Ovary (tissue), 7 donors: ENCODE measurements at regions not wholly inside any gene's neighbourhood (a gene's known extent, or its start where the extent isn't known, plus 50 kb on each side); places are given as distances from the start of the nearest gene placed in this dataset.

Source experiments
- DNase-seq, 5 donors: peaks; one replicate each; pipeline ENCODE4 v3.0.0-alpha.2; 2019 to 2020
- H3K27ac ChIP-seq, 2 donors: fragments of 200-600 bp; one replicate each; pipeline versions ENCODE4 v1.5.1 to v1.8.0; 2019 to 2022
- H3K27me3 ChIP-seq: fragments of 200-600 bp; one replicate; pipeline ENCODE4 v1.8.0; 2022
- H3K36me3 ChIP-seq: fragments of 200-600 bp; sonication (generic); one replicate; pipeline ENCODE4 v1.5.1; 2019
- H3K4me1 ChIP-seq: one replicate; pipeline ENCODE4 v1.8.1; 2013; ENCODE audit warnings: mild to moderate bottlenecking, moderate library complexity; ENCODE audit not compliant: insufficient read depth
- H3K4me3 ChIP-seq: fragments of 200-600 bp; sonication (generic); one replicate; pipeline ENCODE4 v1.5.1; 2017
- H3K9me3 ChIP-seq, 2 donors: fragments of 200-600 bp in 1 of 2; sonication (generic) in 1 of 2; one replicate each; pipeline versions ENCODE4 v1.5.1 to v1.8.1; 2013 to 2019; ENCODE audit warnings: mild to moderate bottlenecking in 1 of 2, moderate library complexity in 1 of 2
- CTCF ChIP-seq, 3 donors: fragments of 450-650 bp in 2 of 3; fragments of 200-600 bp in 1 of 3; IDR thresholded peaks; one replicate each; pipeline versions ENCODE4 v1.5.1 to v1.8.0; 2016 to 2022; ENCODE audit warnings: antibody characterized with exemption in 3 of 3, mild to moderate bottlenecking in 1 of 3
- EP300 ChIP-seq: sonication (generic); formaldehyde crosslinking; IDR thresholded peaks from one replicate; pipeline ENCODE4 v1.6.1; 2017; ENCODE audit warnings: antibody characterized with exemption
- POLR2A ChIP-seq: fragments of 450-650 bp; IDR thresholded peaks from one replicate; pipeline ENCODE4 v1.6.1; 2017; ENCODE audit warnings: antibody characterized with exemption, mild to moderate bottlenecking, moderate library complexity
- intact Hi-C, 4 donors: fragments of 100-400 bp; cut with DNase I; formaldehyde crosslinking; loops; one replicate each; pipeline versions ENCODE4 v1.11.0 to v1.15.1; 2022 to 2023
- donor health status: DM: no; HTN: no; CAD: no; lungs with moderate emphysema.
- donor health status: DM: no; HTN: no; CAD: no.
- donor health status: Bipolar disorder and iron deficiency.
- donor health status: DM: no; HTN: no; CAD: no.
- donor health status: DM: yes; HTN: yes; CAD: no.

- intact Hi-C loops = no loop called here
- TF ChIP-seq CTCF (IDR thresholded peaks at IDR 0.05) (no peak), EP300 (no peak), POLR2A (no peak)
- Histone ChIP-seq H3K9me3 (no peaks in the 10 kb centered on the region), H3K27ac (no peak overlapping the region), H3K4me1 (no peaks in the 10 kb centered on the region), H3K4me3 (no peak overlapping the region), H3K36me3 (no peaks in the 10 kb centered on the region), H3K27me3 (no peaks in the 10 kb centered on the region)
- DNase-seq = no peak
These were observed 50.3 kb upstream of the BRD7 start for GRCh38 chr16:50419116-50419515.
